ENCODE measurements at regions not wholly inside any gene's neighbourhood (a gene's known extent, or its start where the extent isn't known, plus 50 kb on each side); places are given as distances from the start of the nearest gene placed in this dataset.

GRCh38 chr9:30964332-30964731 is 1420.1 kb upstream of the ACO1 start:
- Histone ChIP-seq H4K20me1 (ENCODE audit: control insufficient read depth, insufficient read depth) (no peaks in the 10 kb centered on the region), H3K9me3 (replicated peaks; ENCODE audit: control insufficient read depth, insufficient read depth, low read length) (no peaks in the 10 kb centered on the region), H3K9ac (ENCODE audit: control insufficient read depth, insufficient read depth, low read length) (no peak overlapping the region), H3K79me2 (ENCODE audit: control insufficient read depth, insufficient read depth, low read length) (no peaks in the 10 kb centered on the region), H2AFZ (ENCODE audit: control insufficient read depth, low read depth, low read length) (no peak overlapping the region), H3K4me1 (ENCODE audit: control insufficient read depth, insufficient read depth, low read length) (no peaks in the 10 kb centered on the region), H3K4me3 (no peak overlapping the region), H3K27me3 (replicated peaks in 1 of 2; ENCODE audit: control insufficient read depth in 2 of 2, insufficient read depth in 2 of 2, low read length in 1 of 2) (no peaks in the 10 kb centered on the region), H3K36me3 (ENCODE audit: control insufficient read depth in 2 of 2, insufficient read depth in 2 of 2, low read length in 1 of 2) (no peaks in the 10 kb centered on the region), H3K4me2 (ENCODE audit: control insufficient read depth, insufficient read depth) (no peak overlapping the region), H3K27ac (ENCODE audit: control insufficient read depth, insufficient read depth) (no peak overlapping the region)
- in situ Hi-C loops (cut with MboI), result no loop called here
- ChIA-PET POLR2A (no interaction called here), SMC1A (ENCODE audit: uncharacterized antibody, unreplicated experiment) (no interaction called here), RAD21 (ENCODE audit: unreplicated experiment) (no interaction called here), CTCF (no interaction called here)
- no TSS peak for BruUV-seq (replicated peaks)
- FAIRE-seq, result no peak
- intact Hi-C loops (cut with micrococcal nuclease; ENCODE audit: unreplicated experiment), result loop anchor here (2.0 kb wide), 1 partner anchor 16 kb away; no protein-coding TSS in a partner anchor
- DNase-seq (ENCODE audit: low read depth, low spot score), result no peak
- ATAC-seq, result no peak
- no peak for TF ChIP-seq ETV6 (conservative IDR thresholded peaks at IDR 0.05 in 1 of 2, IDR thresholded peaks at IDR 0.05 in 1 of 2; ENCODE audit: borderline replicate concordance in 1 of 2, low read depth in 1 of 2)
- no peak for TF ChIP-seq CEBPZ (IDR thresholded peaks at IDR 0.05; ENCODE audit: low read depth, low read length)
- TF ChIP-seq SREBF2 (IDR thresholded peaks at IDR 0.05; ENCODE audit: low read length), result no peak
- no peak for TF ChIP-seq LARP7 (IDR thresholded peaks at IDR 0.05)
- TF ChIP-seq TARDBP (IDR thresholded peaks at IDR 0.05; ENCODE audit: borderline replicate concordance), result no peak
- TF ChIP-seq ZNF592 (IDR thresholded peaks at IDR 0.05), result no peak
- TF ChIP-seq SPI1 (IDR thresholded peaks at IDR 0.05; ENCODE audit: borderline replicate concordance, insufficient read depth, low read depth, low read length), result no peak
- TF ChIP-seq SMAD5 (IDR thresholded peaks at IDR 0.05; ENCODE audit: low read depth), result no peak
- no peak for TF ChIP-seq SKIL (IDR thresholded peaks at IDR 0.05; ENCODE audit: low read depth, poor library complexity, severe bottlenecking)
- TF ChIP-seq RB1 (IDR thresholded peaks at IDR 0.05; ENCODE audit: borderline replicate concordance), result no peak
- TF ChIP-seq DPF2 (IDR thresholded peaks at IDR 0.05), result no peak
- no peak for TF ChIP-seq RFX5 (IDR thresholded peaks at IDR 0.05; ENCODE audit: low read depth, low read length)
- TF ChIP-seq HSF1 (IDR thresholded peaks at IDR 0.05; ENCODE audit: low read depth, low read length), result no peak
- no peak for TF ChIP-seq EED (IDR thresholded peaks at IDR 0.05; ENCODE audit: low read depth)
- no peak for TF ChIP-seq MAX (IDR thresholded peaks at IDR 0.05; ENCODE audit: low read depth, low read length)
